HCT116 (cell line): ENCODE measurements at regions not wholly inside any gene's neighbourhood (a gene's known extent, or its start where the extent isn't known, plus 50 kb on each side); places are given as distances from the start of the nearest gene placed in this dataset.

Source experiments
- ATAC-seq: fragments of 200-7000 bp; cut with Tn5 transposase; 2 replicates; pipeline ENCODE4 v1.9.1; 2020; ENCODE audit warnings: mild to moderate bottlenecking, moderate library complexity
- BruUV-seq: library from RNA; stranded (reverse); fragments of 400-500 nt; replicated peaks from 2 replicates; lab custom pipeline; 2021; lab: Mats Ljungman, UMichigan
- CTCF ChIA-PET: fragments of 300-600 bp; sonication (Branson Sonifier 250); formaldehyde crosslinking; loops from one replicate; lab custom pipeline; 2021; ENCODE audit warnings: antibody characterized with exemption; lab: Charles Lee
- POLR2A ChIA-PET: fragments of 300-600, 350-600 bp; sonication (Branson Sonifier 250); formaldehyde crosslinking; loops from one replicate; lab custom pipeline; 2021; ENCODE audit warnings: antibody characterized with exemption; lab: Charles Lee
- RAD21 ChIA-PET, 2 experiments: fragments of 300-600 bp; sonication (Branson Sonifier 250); formaldehyde crosslinking; loops; one replicate each; lab custom pipeline; 2023; ENCODE audit warnings: low total read pairs in 2 of 2; ENCODE audit not compliant: uncharacterized antibody in 2 of 2, unreplicated experiment in 2 of 2, low non-redundant PET in 1 of 2; lab: Charles Lee
- DNase-seq: peaks from one replicate; pipeline ENCODE4 v3.0.0-alpha.2; 2010; ENCODE audit warnings: low read depth, low spot score
- H2AFZ ChIP-seq: fragments of 200-600 bp; shearing (Covaris generic), sonication (generic); 2 replicates; pipeline ENCODE4 v1.6.1; 2017; ENCODE audit warnings: low read depth, mixed run types, mixed read lengths, antibody characterized with exemption, low read length; ENCODE audit not compliant: poor library complexity, severe bottlenecking
- H3K27ac ChIP-seq: 2 replicates; pipeline ENCODE4 v1.5.1; 2012; ENCODE audit warnings: low read depth, low read length
- H3K27me3 ChIP-seq: fragments of 200-600 bp; sonication (generic); 2 replicates; pipeline ENCODE4 v1.6.1; 2016; ENCODE audit warnings: mixed run types, low read length, mixed read lengths; ENCODE audit not compliant: insufficient read depth
- H3K36me3 ChIP-seq, 2 experiments: fragments of 200-500 bp in 1 of 2; fragments of 200-600 bp in 1 of 2; sonication (Bioruptor generic) in 1 of 2; sonication (generic) in 1 of 2; 2 replicates each; pipeline versions ENCODE4 v1.5.1 to v1.6.1; 2014 to 2016; ENCODE audit warnings: low read length in 2 of 2, inconsistent platforms in 1 of 2, mixed read lengths in 1 of 2, mixed run types in 1 of 2; ENCODE audit not compliant: insufficient read depth in 2 of 2, control insufficient read depth in 1 of 2
- H3K4me1 ChIP-seq, 2 experiments: fragments of 200-600 bp in 1 of 2; sonication (generic) in 1 of 2; 2 replicates each; pipeline versions ENCODE4 v1.5.1 to v1.6.1; 2012 to 2017; ENCODE audit warnings: low read length in 2 of 2, inconsistent platforms in 1 of 2, mild to moderate bottlenecking in 1 of 2, mixed read lengths in 1 of 2, mixed run types in 1 of 2, moderate library complexity in 1 of 2; ENCODE audit not compliant: insufficient read depth in 2 of 2, control insufficient read depth in 1 of 2
- H3K4me2 ChIP-seq: fragments of 200-600 bp; sonication (generic); 2 replicates; pipeline ENCODE4 v1.6.1; 2017; ENCODE audit warnings: mixed run types, low read length, mixed read lengths
- H3K4me3 ChIP-seq, 2 experiments: fragments of 200-600 bp in 1 of 2; sonication (generic) in 1 of 2; replicated peaks in 1 of 2; 2 replicates each; pipeline ENCODE4 v1.5.1; 2011 to 2016; ENCODE audit warnings: low read length in 2 of 2, control low read depth in 1 of 2, low read depth in 1 of 2, mild to moderate bottlenecking in 1 of 2, mixed read lengths in 1 of 2, mixed run types in 1 of 2
- H3K79me2 ChIP-seq: fragments of 200-600 bp; sonication (generic); 2 replicates; pipeline ENCODE4 v1.6.1; 2017; ENCODE audit warnings: mild to moderate bottlenecking, mixed run types, low read length, moderate library complexity, mixed read lengths; ENCODE audit not compliant: insufficient read depth
- H3K9ac ChIP-seq: fragments of 200-600 bp; sonication (generic); 2 replicates; pipeline ENCODE4 v1.6.1; 2016; ENCODE audit warnings: low read length, mixed read lengths
- H3K9me2 ChIP-seq: fragments of 200-600 bp; sonication (generic), shearing (Covaris generic); 2 replicates; pipeline ENCODE4 v1.6.1; 2017; ENCODE audit warnings: mixed run types, mild to moderate bottlenecking, moderate library complexity; ENCODE audit not compliant: insufficient read depth
- H3K9me3 ChIP-seq, 2 experiments: fragments of 200-500 bp in 1 of 2; fragments of 200-600 bp in 1 of 2; sonication (Bioruptor generic) in 1 of 2; sonication (generic) in 1 of 2; 2 replicates each; pipeline ENCODE4 v1.6.1; 2014 to 2017; ENCODE audit warnings: low read length in 2 of 2, mixed read lengths in 2 of 2, inconsistent platforms in 1 of 2, low read depth in 1 of 2, mild to moderate bottlenecking in 1 of 2, mixed run types in 1 of 2, moderate library complexity in 1 of 2; ENCODE audit not compliant: control insufficient read depth in 1 of 2, insufficient read depth in 1 of 2
- H4K20me1 ChIP-seq: fragments of 200-600 bp; sonication (generic), shearing (Covaris generic); 2 replicates; pipeline ENCODE4 v1.6.1; 2017; ENCODE audit warnings: mixed run types, mild to moderate bottlenecking, moderate library complexity; ENCODE audit not compliant: insufficient read depth
- CBX3 ChIP-seq: IDR thresholded peaks from 2 replicates; pipeline ENCODE4 v1.6.1; 2012; ENCODE audit warnings: low read depth
- JUND ChIP-seq: IDR thresholded peaks from 2 replicates; pipeline ENCODE4 v1.6.1; 2012
- RAD21 ChIP-seq: IDR thresholded peaks from 2 replicates; pipeline ENCODE4 v1.6.1; 2012; ENCODE audit warnings: low read depth, mild to moderate bottlenecking
- SIN3A ChIP-seq: IDR thresholded peaks from 2 replicates; pipeline ENCODE4 v1.6.1; 2012; ENCODE audit warnings: low read depth
- ZNF274 ChIP-seq: fragments of 200-500 bp; sonication (Bioruptor generic); IDR thresholded peaks from 2 replicates; pipeline ENCODE4 v1.6.1; 2014; ENCODE audit warnings: mild to moderate bottlenecking, low read depth, low read length, inconsistent platforms
- intact Hi-C: fragments of 100-400 bp; cut with micrococcal nuclease; formaldehyde crosslinking; loops from 2 replicates; pipeline ENCODE4 v1.10.0; 2022
- TF ChIP-seq, protein P1 (sequence below), 3 experiments: fragments of 200-600 bp in 1 of 3; sonication (generic) in 1 of 3; IDR thresholded peaks in 2 of 3; conservative IDR thresholded peaks in 1 of 3; 2 replicates each; pipeline ENCODE4 v1.5.1; 2012 to 2017; ENCODE audit warnings: low read depth in 2 of 3, low read length in 2 of 3, antibody characterized with exemption in 1 of 3, borderline replicate concordance in 1 of 3, control low read depth in 1 of 3, mild to moderate bottlenecking in 1 of 3, mixed read lengths in 1 of 3, mixed run types in 1 of 3, moderate library complexity in 1 of 3; ENCODE audit not compliant: insufficient read depth in 1 of 3
- TF ChIP-seq, protein P2 (sequence below): IDR thresholded peaks from 2 replicates; pipeline ENCODE4 v1.6.1; 2011; ENCODE audit warnings: mild to moderate bottlenecking, low read length, moderate library complexity; ENCODE audit not compliant: insufficient replicate concordance; ENCODE audit errors: extremely low read depth
- TF ChIP-seq, protein P3 (sequence below): IDR thresholded peaks from 2 replicates; pipeline ENCODE4 v1.6.1; 2012

DNA sequence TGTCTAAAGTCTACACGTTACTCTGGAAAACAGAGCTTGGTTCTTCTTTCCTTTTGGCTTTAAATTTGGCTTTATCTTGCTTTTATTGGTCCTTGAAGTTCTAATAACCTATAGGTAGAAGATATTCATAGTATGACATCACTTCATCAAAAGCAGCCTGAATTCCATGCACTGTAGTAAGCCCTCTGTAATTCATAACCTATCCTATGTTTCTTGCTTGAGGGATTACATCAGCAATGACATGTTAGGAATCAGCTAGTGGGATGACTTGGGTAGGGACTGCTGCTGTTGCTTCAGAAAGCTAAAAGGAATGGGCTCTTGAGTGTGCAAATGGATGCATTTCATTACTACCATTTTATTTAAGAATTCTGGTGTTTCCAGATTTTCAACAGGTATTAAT lies 184.9 kb downstream of the PTEN start:
- H2AFZ ChIP-seq: no peak overlapping the region
- TF ChIP-seq CBX3: no peak
- TF ChIP-seq SIN3A: no peak
- TF ChIP-seq, protein P1, sequence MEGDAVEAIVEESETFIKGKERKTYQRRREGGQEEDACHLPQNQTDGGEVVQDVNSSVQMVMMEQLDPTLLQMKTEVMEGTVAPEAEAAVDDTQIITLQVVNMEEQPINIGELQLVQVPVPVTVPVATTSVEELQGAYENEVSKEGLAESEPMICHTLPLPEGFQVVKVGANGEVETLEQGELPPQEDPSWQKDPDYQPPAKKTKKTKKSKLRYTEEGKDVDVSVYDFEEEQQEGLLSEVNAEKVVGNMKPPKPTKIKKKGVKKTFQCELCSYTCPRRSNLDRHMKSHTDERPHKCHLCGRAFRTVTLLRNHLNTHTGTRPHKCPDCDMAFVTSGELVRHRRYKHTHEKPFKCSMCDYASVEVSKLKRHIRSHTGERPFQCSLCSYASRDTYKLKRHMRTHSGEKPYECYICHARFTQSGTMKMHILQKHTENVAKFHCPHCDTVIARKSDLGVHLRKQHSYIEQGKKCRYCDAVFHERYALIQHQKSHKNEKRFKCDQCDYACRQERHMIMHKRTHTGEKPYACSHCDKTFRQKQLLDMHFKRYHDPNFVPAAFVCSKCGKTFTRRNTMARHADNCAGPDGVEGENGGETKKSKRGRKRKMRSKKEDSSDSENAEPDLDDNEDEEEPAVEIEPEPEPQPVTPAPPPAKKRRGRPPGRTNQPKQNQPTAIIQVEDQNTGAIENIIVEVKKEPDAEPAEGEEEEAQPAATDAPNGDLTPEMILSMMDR (IDR thresholded peaks at IDR 0.05 in 2 of 3, conservative IDR thresholded peaks at IDR 0.05 in 1 of 3; ENCODE audit: borderline replicate concordance in 1 of 3, insufficient read depth in 1 of 3, low read depth in 2 of 3, low read length in 2 of 3): no peak
- TF ChIP-seq, protein P2, sequence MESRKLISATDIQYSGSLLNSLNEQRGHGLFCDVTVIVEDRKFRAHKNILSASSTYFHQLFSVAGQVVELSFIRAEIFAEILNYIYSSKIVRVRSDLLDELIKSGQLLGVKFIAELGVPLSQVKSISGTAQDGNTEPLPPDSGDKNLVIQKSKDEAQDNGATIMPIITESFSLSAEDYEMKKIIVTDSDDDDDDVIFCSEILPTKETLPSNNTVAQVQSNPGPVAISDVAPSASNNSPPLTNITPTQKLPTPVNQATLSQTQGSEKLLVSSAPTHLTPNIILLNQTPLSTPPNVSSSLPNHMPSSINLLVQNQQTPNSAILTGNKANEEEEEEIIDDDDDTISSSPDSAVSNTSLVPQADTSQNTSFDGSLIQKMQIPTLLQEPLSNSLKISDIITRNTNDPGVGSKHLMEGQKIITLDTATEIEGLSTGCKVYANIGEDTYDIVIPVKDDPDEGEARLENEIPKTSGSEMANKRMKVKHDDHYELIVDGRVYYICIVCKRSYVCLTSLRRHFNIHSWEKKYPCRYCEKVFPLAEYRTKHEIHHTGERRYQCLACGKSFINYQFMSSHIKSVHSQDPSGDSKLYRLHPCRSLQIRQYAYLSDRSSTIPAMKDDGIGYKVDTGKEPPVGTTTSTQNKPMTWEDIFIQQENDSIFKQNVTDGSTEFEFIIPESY: no peak
- no peak for TF ChIP-seq ZNF274
- TF ChIP-seq RAD21: no peak
- TF ChIP-seq, protein P3, sequence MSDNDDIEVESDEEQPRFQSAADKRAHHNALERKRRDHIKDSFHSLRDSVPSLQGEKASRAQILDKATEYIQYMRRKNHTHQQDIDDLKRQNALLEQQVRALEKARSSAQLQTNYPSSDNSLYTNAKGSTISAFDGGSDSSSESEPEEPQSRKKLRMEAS: no peak
- no peak for TF ChIP-seq JUND
- TF ChIP-seq, all 23 proteins: peak for 0
- H3K4me2 ChIP-seq: no peak overlapping the region
- H3K27me3 ChIP-seq: no peaks in the 10 kb centered on the region
- no peak overlapping the region for H3K9ac ChIP-seq
- no peaks in the 10 kb centered on the region for H3K9me3 ChIP-seq
- DNase-seq (no peak), ATAC-seq (no peak)
- H3K9me2 ChIP-seq: no peaks in the 10 kb centered on the region
- no peaks in the 10 kb centered on the region for H3K36me3 ChIP-seq
- H4K20me1 ChIP-seq: no peaks in the 10 kb centered on the region
- H3K79me2 ChIP-seq: no peaks in the 10 kb centered on the region
- H3K4me1 ChIP-seq: no peaks in the 10 kb centered on the region
- intact Hi-C loops: no loop called here
- H3K27ac ChIP-seq: no peak overlapping the region
- CTCF ChIA-PET: no interaction called here
- no peak overlapping the region for H3K4me3 ChIP-seq
- RAD21 ChIA-PET: no interaction called here
- POLR2A ChIA-PET: no interaction called here
- no TSS peak for BruUV-seq
